Stimulated activated CD8-positive, alpha-beta memory T cell treated with anti-CD3 and anti-CD28 coated beads, Interleukin-15, amount 100 ng/mL, for 4 hours (primary cell): ENCODE measurements at regions not wholly inside any gene's neighbourhood (a gene's known extent, or its start where the extent isn't known, plus 50 kb on each side); places are given as distances from the start of the nearest gene placed in this dataset.
"Not testable (repeated sequence)": the region's sequence is repeated elsewhere in the genome, so short reads cannot be mapped to it uniquely, and the experiment has no call there.

Source experiments
- DNase-seq, 2 donors: peaks; one replicate each; pipeline ENCODE4 v3.0.0-alpha.2; 2020; ENCODE audit warnings: low read depth in 2 of 2

- no peak for DNase-seq
Measured at GRCh38 chr7:65251851-65252620, 121.6 kb upstream of the ZNF92 start.

DNA sequence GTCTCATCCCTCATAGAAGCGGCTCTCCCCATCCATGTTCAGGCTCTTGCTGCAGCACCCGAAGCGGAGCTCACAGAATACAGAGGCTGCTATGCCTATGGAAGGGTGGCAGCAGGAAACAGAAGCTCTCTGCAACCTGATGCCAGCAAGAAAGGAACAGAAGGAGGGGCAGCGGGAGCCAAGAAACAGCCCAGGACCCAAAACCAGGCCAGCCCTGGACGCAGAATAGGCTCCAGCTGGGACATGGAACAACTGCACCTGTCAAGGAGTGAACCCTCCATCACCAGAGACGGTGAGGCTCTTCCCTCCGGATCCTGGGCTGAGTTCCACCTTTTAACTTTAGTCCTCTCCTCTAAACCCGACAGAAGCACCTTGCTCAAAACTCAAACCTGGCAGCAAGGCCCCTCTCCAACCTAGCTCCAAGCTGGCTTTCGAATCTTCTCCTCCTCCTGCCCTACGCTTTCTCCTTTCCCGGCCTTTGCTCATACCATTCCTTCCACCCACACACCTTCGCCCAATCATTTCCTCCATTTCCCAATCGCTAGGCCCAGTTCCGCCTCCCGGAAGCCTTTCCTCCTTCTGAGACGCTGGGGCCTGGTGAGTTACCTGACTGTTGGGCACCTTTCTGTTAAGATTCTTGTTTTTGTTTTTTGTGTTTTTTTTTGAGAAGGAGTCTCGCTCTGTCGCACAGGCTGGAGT lies 122.8 kb upstream of the ZNF92 start:
- no peak for DNase-seq

DNA sequence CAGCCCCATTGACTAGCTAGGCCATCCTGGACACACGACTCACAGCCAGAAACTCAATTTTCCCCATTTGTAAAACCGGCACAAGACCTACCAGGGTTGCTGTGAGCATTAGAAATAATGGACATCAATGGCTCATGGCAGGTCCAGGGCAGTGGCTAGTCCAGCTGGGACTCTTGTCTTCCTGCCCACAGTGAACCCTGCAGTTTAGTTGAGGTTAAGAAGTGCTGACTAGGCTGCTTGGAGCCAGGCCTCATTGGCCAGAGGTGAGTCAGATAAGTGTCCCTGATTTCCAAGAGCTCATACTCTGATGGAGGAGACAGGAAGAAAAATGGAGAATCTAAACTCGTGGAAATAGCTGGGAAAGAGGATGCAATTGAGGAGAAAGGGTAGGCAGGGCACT lies 123.4 kb upstream of the ZNF92 start:
- no peak for DNase-seq

- DNase-seq, result no peak
Measured at GRCh38 chr7:65247491-65247890, 126.2 kb upstream of the ZNF92 start.

DNA sequence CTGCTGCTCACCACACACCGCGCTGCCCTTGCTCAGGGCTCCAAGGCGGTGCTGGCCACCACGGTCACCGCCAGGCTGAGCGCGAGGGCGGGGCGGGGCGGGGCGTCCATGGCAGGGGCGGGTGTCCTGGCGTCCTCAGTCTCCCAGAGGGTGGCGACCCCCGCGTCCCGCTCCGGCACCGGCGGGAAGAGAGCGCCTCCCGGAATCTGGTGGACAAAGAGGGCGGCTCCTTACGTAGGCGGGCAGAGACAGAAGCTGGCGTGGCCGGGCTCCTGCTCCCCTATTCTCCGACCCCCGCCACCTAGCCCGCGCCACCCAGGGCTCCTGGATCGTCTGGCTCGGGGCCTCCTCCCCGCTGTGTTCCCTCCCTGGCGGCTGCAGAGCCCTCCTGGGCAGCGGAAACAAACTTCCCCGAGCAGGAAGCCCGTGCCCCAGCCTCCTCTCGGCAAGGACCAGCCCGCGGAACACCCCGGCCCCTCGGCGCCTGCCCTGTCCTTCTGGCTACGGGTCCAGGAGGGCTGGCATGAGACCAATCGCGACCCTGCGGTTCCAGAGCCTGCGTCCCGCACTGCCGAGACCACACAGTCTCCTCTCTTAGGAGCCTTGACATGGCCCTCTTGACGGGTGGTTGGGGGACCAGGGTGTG lies 133.8 kb upstream of the ZNF92 start:
- no peak for DNase-seq

DNA sequence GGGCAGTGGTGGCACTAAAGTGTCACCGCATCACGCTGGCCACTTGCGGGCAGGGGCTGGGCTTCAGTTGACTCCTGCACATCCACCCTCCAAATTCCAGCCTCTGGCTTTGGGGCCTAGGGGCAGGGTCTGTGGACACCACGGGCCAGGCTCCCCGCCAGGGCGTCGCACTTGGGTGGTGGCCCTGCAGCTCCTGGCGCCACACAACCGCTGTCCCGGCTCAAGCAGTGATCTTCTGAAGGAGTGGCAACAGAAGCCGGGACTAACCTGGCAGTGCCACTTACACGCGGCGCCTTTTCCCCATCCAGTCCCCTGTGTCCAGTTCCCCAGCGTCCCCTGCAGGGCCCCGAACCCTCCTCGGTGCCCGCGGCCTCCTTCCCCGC lies 134.3 kb upstream of the ZNF92 start:
- DNase-seq, result no peak

- no peak for DNase-seq
Measured at GRCh38 chr7:65238785-65239184, 134.9 kb upstream of the ZNF92 start.

- no peak for DNase-seq
Measured at GRCh38 chr7:65235586-65235985, 138.1 kb upstream of the ZNF92 start.

DNA sequence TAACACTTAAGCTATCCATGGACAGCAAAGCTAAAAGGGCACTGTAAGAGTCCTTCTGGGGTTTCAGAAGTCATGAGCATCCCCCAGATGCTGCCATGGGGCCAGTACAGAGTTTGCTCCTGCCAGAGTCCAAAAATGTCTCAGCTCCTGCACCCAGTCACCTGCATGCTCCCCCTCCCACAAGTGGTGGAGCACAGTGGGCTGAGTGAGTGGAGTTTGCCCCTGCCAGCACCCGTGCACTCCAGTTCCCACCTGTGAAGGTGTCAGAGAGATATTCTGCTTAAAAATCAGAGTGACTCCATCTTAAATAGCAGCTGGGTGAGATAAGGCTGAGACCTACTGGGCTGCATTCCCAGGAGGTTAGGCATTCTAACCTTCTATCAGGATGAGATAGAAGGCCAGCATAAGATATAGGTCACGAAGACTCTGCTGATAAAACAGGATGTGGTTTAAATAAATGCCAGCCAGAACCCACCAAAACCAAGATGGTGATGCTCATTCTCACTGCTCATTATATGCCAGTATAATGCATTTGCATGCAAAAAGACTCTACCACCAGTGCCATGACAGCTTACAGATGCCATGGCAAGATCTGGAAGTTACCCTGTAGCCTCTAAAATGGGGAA lies 140.1 kb upstream of the ZNF92 start:
- DNase-seq, result no peak

GRCh38 chr7:65230231-65230630 lies 143.4 kb upstream of the ZNF92 start:
- no peak for DNase-seq

DNA sequence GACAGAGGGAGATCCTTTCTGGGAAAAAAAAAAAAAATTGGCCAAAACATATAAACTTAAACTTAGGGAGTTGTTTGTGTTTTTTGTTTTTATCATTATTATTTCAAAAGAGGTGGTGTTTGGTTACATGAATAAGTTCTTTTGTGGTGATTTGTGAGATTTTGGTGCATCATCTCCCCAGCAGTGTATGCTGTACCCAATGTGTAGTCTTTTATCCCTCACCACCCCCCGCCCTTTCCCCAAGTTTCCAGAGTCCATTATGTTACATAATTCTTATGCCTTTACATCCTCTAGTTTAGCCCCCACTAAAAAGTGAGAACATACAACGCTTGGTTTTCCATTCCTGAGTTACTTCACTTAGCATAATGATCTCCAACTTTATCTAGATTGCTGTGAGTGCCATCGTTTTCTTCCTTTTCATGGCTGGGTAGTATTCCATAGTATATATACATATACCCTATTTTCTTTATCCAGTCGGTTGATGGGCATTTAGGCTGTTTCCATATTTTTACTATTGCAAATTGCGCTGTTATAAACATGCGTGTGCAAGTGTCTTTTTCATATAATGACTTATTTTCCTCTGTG lies 148.1 kb upstream of the ZNF92 start:
- DNase-seq, result no peak

GRCh38 chr7:65222655-65223054 lies 151.0 kb upstream of the ZNF92 start:
- DNase-seq, result no peak

- no peak for DNase-seq
Measured at GRCh38 chr7:65221683-65222082, 152.0 kb upstream of the ZNF92 start.

GRCh38 chr7:65219623-65220022 lies 154.0 kb upstream of the ZNF92 start:
- no peak for DNase-seq

DNA sequence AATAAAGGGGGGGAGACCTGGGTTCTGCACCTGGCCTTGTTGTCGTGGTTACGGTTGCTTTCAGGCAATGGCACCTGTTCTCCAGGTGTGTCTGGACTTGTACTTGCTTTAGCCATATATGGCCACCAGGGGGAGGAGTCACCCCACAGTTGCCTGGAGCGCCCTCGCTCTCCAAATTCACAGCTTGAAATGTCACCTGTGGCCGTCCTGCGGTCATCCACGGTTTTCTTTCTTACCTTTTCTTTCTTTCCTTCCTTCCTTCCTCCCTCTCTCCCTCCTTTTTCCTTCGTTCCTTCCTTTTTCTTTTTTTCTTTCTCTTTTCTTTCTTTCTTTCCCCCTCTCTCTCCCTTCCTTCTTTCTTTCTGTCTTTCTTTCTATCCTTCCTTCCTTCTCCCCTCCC lies 157.2 kb upstream of the ZNF92 start:
- DNase-seq, result peak in 1 of 2 donors; percentile 15

- not testable (repeated sequence) for DNase-seq
Measured at GRCh38 chr7:65213260-65213659, 160.4 kb upstream of the ZNF92 start.

- not testable (repeated sequence) for DNase-seq
Measured at GRCh38 chr7:65199221-65199620, 174.4 kb upstream of the ZNF92 start.

DNA sequence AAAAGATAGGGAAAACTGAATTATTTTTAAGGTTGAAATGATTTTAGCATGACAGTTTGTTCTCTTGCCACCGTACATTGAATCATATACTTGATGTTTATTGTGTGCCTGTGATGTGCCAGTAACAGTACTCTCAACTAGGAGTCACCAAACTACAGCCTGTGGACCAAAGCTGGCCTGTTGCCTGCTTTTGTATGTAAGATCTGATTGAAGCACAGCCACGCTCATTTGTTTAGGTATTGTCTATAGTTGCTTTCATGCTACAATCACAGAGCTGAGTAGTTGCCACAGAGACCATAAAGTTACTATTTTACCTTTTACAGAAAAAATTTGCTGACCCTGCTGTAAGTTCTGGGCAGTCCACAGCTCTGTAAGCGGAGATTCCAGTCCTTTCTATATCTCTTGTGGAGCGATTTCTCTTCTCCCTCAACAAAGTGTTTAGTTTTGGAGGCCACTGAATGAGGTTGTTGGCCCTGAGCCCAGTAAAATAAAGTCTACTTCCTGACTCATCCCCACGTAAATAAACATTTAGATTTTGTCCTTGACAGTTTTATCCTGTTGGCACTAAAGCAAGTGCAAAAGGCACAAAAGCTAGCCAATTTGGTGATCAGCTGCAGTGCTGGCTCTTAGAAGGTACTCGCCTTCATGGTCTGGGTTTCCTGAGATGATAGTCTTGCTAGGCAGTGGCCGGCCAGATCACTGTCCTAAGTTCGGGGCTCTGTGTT lies 180.2 kb upstream of the ZNF92 start:
- DNase-seq, result not testable (repeated sequence)

- DNase-seq, result not testable (repeated sequence)
Measured at GRCh38 chr7:65177041-65177440, 170.6 kb upstream of the ERV3-1 start.

DNA sequence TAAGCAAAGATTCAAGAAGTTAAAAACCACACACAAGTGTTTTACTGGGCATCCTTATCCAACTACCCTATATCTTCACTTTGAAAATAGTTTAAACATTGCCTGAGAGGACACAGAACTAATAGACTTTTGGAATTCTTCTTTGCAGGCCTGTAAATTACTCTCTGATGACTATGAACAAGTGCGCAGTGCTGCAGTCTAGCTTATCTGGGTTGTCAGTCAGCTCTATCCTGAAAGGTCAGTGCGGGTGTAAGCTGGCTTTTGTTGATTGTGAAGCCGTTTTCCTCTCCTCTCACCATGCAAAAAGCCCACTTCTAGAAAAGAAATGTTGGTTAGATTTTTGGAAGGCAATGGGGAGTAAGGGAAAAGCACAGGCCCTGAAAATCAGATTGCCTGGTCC lies 143.6 kb upstream of the ERV3-1 start:
- not testable (repeated sequence) for DNase-seq
